Lung (tissue), 11 donors: ENCODE measurements at regions not wholly inside any gene's neighbourhood (a gene's known extent, or its start where the extent isn't known, plus 50 kb on each side); places are given as distances from the start of the nearest gene placed in this dataset.
"Not testable (repeated sequence)": the region's sequence is repeated elsewhere in the genome, so short reads cannot be mapped to it uniquely, and the experiment has no call there.

ENCODE experiments used
- ATAC-seq: fragments of 200-7000 bp; cut with Tn5 transposase; one replicate; pipeline ENCODE4 v1.9.1; 2020; ENCODE audit warnings: moderate number of reproducible peaks; ENCODE audit not compliant: insufficient read depth, low FRiP score
- DNase-seq, 3 donors: peaks; one replicate each; pipeline ENCODE4 v3.0.0-alpha.2; 2013 to 2017
- H3K27ac ChIP-seq, 2 donors: one replicate each; pipeline ENCODE4 v1.5.1; 2013; ENCODE audit warnings: mild to moderate bottlenecking in 2 of 2, moderate library complexity in 2 of 2, control low read depth in 1 of 2, inconsistent platforms in 1 of 2, low read depth in 1 of 2, low read length in 1 of 2
- H3K27me3 ChIP-seq, 3 donors: one replicate each; pipeline ENCODE4 v1.5.1; 2013; ENCODE audit warnings: low read length in 2 of 3; ENCODE audit not compliant: control insufficient read depth in 3 of 3, insufficient read depth in 3 of 3
- H3K36me3 ChIP-seq, 4 donors: one replicate each; pipeline ENCODE4 v1.5.1; 2013; ENCODE audit warnings: low read length in 4 of 4, mild to moderate bottlenecking in 1 of 4, moderate library complexity in 1 of 4; ENCODE audit not compliant: control insufficient read depth in 4 of 4, insufficient read depth in 4 of 4
- H3K4me1 ChIP-seq, 5 donors: one replicate each; pipeline ENCODE4 v1.5.1; 2013; ENCODE audit warnings: low read length in 5 of 5, mild to moderate bottlenecking in 2 of 5, moderate library complexity in 1 of 5; ENCODE audit not compliant: control insufficient read depth in 5 of 5, insufficient read depth in 5 of 5
- H3K4me3 ChIP-seq: one replicate; pipeline ENCODE4 v1.5.1; 2013; ENCODE audit warnings: mild to moderate bottlenecking, control low read depth, moderate library complexity
- H3K9ac ChIP-seq, 2 donors: one replicate each; pipeline ENCODE4 v1.5.1; 2013; ENCODE audit warnings: low read length in 2 of 2, control low read depth in 1 of 2; ENCODE audit not compliant: insufficient read depth in 1 of 2
- H3K9me3 ChIP-seq, 4 donors: one replicate each; pipeline ENCODE4 v1.5.1; 2013; ENCODE audit warnings: low read length in 3 of 4, mild to moderate bottlenecking in 1 of 4, moderate library complexity in 1 of 4; ENCODE audit not compliant: control insufficient read depth in 4 of 4, insufficient read depth in 3 of 4
- CTCF ChIP-seq: IDR thresholded peaks from 2 replicates; pipeline ENCODE4 v1.5.1; 2012; ENCODE audit warnings: mild to moderate bottlenecking; ENCODE audit errors: control extremely low read depth, extremely low read depth
- WGBS, 2 donors: extraction: QIAGEN DNeasy Blood & Tissue Kit; methylation state at CpG; one replicate each; pipeline ENCODE4 v1.1.7; 2013; 5-methylcytosine and 5-hydroxymethylcytosine counted together
- donor health status: control.
- donor health status: control.
- donor health status: Bipolar disorder and iron deficiency.
- donor health status: healthy.
- donor health status: DM: yes; HTN: yes; CAD: no.

GRCh38 chr2:184455624-184456023, 142.7 kb upstream of the ZNF804A start:
- 92 to 95% methylated on average over 1 of the region's 1 CpG for WGBS, 2 donors
- no peaks in the 10 kb centered on the region for H3K9me3 ChIP-seq
- ATAC-seq (no peak), DNase-seq (no peak)
- H3K4me1 ChIP-seq, result no peaks in the 10 kb centered on the region
- H3K9ac ChIP-seq, result no peak overlapping the region
- no peak overlapping the region for H3K27ac ChIP-seq
- TF ChIP-seq CTCF, result no peak
- no peaks in the 10 kb centered on the region for H3K27me3 ChIP-seq
- no peak overlapping the region for H3K4me3 ChIP-seq
- H3K36me3 ChIP-seq, result no peaks in the 10 kb centered on the region

- not testable (repeated sequence) for H3K27me3 ChIP-seq, H3K9me3 ChIP-seq, H3K4me3 ChIP-seq, H3K27ac ChIP-seq, ATAC-seq, H3K36me3 ChIP-seq, H3K9ac ChIP-seq, H3K4me1 ChIP-seq, DNase-seq
- WGBS, 2 donors, result 93 to 94% methylated on average over 10 of the region's 10 CpGs
Measured at GRCh38 chr2:184456693-184457092, 141.6 kb upstream of the ZNF804A start.

GRCh38 chr2:184463102-184463865, 135.0 kb upstream of the ZNF804A start:
- WGBS, 2 donors, result 44 to 66% methylated on average over 4 of the region's 4 CpGs
- H3K4me1 ChIP-seq, result no peaks in the 10 kb centered on the region
- H3K36me3 ChIP-seq, result no peaks in the 10 kb centered on the region
- no peak overlapping the region for H3K4me3 ChIP-seq
- H3K9ac ChIP-seq, result no peak overlapping the region
- TF ChIP-seq CTCF, result no peak
- no peak overlapping the region for H3K27ac ChIP-seq
- DNase-seq (no peak), ATAC-seq (no peak)
- no peaks in the 10 kb centered on the region for H3K27me3 ChIP-seq
- no peaks in the 10 kb centered on the region for H3K9me3 ChIP-seq

- Histone ChIP-seq H3K36me3 (no peaks in the 10 kb centered on the region), H3K9ac (no peak overlapping the region), H3K27me3 (no peaks in the 10 kb centered on the region), H3K4me3 (no peak overlapping the region), H3K4me1 (no peaks in the 10 kb centered on the region), H3K27ac (no peak overlapping the region), H3K9me3 (no peaks in the 10 kb centered on the region)
- no peak for ATAC-seq
- no peak for DNase-seq
- 60 to 75% methylated on average over 1 of the region's 1 CpG for WGBS, 2 donors
- TF ChIP-seq CTCF, result no peak
Measured at GRCh38 chr2:184463866-184464248, 134.5 kb upstream of the ZNF804A start.
